Left ventricle myocardium inferior (tissue), 1 donor: ENCODE measurements at regions not wholly inside any gene's neighbourhood (a gene's known extent, or its start where the extent isn't known, plus 50 kb on each side); places are given as distances from the start of the nearest gene placed in this dataset.

Source experiments
- DNase-seq: peaks from one replicate; pipeline ENCODE4 v3.0.0-alpha.2; 2020
- H3K27ac ChIP-seq: fragments of 200-600 bp; replicated peaks from 2 replicates; pipeline ENCODE4 v1.8.0; 2021
- H3K27me3 ChIP-seq: fragments of 200-600 bp; 2 replicates; pipeline ENCODE4 v1.8.0; 2021; ENCODE audit warnings: low read depth
- H3K36me3 ChIP-seq: fragments of 200-600 bp; 2 replicates; pipeline ENCODE4 v1.8.0; 2021
- H3K4me1 ChIP-seq: fragments of 200-600 bp; 2 replicates; pipeline ENCODE4 v1.8.0; 2021
- H3K4me3 ChIP-seq: fragments of 200-600 bp; 2 replicates; pipeline ENCODE4 v1.8.0; 2021; ENCODE audit warnings: mild to moderate bottlenecking, moderate library complexity
- H3K9me3 ChIP-seq: fragments of 200-600 bp; replicated peaks from 2 replicates; pipeline ENCODE4 v1.8.0; 2021
- intact Hi-C: fragments of 100-400 bp; cut with micrococcal nuclease; formaldehyde crosslinking; loops from one replicate; pipeline ENCODE4 v1.11.0; 2022
- TF ChIP-seq, protein P1 (sequence below): fragments of 200-600 bp; IDR thresholded peaks from 2 replicates; pipeline ENCODE4 v1.8.0; 2021; ENCODE audit warnings: antibody characterized with exemption, mild to moderate bottlenecking, borderline replicate concordance
- donor health status: DM: no; HTN: yes; CAD: no; lungs with severe emphysema.

DNA sequence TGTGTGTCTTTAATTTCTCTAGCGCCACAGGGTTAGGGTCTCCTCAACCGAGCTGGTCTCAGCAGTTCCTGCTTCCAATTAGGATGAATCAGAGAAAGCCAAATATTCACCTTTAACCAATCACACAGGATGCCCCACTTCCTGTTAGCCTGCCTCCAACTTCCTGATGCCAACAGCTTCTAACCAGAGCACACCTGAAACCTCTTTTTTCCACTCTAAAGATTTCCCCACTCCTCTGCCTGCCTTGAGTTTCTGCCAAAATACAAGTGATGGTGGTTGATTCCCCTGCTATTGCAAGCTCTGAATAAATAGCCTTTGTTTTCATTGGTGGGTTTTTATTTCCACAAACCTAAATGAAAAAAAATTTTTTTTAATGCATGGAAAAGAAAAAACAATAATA lies 144.7 kb upstream of the UST start:
- DNase-seq = no peak
- no peaks in the 10 kb centered on the region for H3K27me3 ChIP-seq
- H3K9me3 ChIP-seq = no peaks in the 10 kb centered on the region
- H3K4me1 ChIP-seq = no peaks in the 10 kb centered on the region
- H3K27ac ChIP-seq = no peak overlapping the region
- TF ChIP-seq, protein P1, sequence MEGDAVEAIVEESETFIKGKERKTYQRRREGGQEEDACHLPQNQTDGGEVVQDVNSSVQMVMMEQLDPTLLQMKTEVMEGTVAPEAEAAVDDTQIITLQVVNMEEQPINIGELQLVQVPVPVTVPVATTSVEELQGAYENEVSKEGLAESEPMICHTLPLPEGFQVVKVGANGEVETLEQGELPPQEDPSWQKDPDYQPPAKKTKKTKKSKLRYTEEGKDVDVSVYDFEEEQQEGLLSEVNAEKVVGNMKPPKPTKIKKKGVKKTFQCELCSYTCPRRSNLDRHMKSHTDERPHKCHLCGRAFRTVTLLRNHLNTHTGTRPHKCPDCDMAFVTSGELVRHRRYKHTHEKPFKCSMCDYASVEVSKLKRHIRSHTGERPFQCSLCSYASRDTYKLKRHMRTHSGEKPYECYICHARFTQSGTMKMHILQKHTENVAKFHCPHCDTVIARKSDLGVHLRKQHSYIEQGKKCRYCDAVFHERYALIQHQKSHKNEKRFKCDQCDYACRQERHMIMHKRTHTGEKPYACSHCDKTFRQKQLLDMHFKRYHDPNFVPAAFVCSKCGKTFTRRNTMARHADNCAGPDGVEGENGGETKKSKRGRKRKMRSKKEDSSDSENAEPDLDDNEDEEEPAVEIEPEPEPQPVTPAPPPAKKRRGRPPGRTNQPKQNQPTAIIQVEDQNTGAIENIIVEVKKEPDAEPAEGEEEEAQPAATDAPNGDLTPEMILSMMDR = no peak
- no peak overlapping the region for H3K4me3 ChIP-seq
- H3K36me3 ChIP-seq = no peaks in the 10 kb centered on the region
- intact Hi-C loops = no loop called here

DNA sequence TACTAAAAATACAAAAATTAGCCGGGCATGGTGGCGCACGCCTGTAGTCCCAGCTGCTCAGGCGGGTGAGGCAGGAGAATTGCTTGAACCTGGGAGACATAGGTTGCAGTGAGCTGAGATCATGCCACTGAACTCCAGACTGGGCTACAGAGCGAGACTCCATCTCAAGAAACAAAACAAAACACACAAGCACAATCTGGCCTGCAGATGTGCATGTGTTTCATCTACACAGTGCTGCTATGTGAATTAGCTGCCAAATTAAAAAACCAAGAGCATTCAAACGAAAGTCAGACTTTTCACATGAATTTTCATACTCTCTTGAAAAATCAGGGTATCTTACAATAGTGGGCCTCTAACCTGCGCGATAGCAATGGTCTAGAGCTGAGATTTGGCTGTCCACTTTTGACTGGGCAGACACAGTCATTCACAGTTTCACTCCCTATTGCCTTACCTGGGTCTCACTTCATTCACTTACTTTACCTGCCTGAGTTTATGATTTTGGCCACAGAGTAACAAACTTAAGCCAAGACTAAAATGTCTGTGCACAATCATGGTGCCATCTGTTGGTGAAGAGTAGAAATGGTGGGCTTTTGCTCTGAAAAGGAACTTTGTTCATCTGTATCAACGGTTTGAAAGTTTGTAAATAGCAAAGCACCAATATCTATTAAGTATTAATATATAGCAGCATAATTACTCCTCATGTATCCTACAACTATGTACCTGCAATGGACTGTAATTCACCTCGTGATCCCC lies 138.5 kb upstream of the UST start:
- H3K27me3 ChIP-seq = no peaks in the 10 kb centered on the region
- no peaks in the 10 kb centered on the region for H3K36me3 ChIP-seq
- TF ChIP-seq, protein P1 = peak; percentile 40
- peaks cover 21% of the 10 kb centered on the region for H3K4me1 ChIP-seq
- intact Hi-C loops = no loop called here
- no peak for DNase-seq
- no peak overlapping the region for H3K27ac ChIP-seq
- H3K4me3 ChIP-seq = no peak overlapping the region
- no peaks in the 10 kb centered on the region for H3K9me3 ChIP-seq

DNA sequence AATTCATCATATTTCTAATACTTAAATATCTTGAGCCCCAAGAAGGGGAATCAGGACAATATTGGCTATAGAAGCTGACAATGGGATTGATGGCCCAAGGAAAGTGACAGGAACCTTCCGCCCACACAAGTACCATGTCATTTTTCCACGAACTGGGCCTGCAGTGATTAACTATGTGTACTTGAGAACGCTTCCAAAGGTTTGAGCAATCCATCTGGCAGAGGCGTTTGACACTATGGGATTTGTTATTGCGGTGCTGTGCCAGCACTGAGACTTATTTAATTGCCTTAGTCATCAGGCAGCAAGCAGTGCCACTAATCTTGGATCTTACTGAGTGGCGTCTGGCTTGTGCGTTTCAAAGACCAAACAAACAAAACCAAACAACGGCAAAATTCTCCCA lies 135.6 kb upstream of the UST start:
- peak overlapping the region; percentile 85 for H3K27ac ChIP-seq
- H3K9me3 ChIP-seq = no peaks in the 10 kb centered on the region
- no peaks in the 10 kb centered on the region for H3K27me3 ChIP-seq
- TF ChIP-seq, protein P1 = no peak
- peak; percentile 60 for DNase-seq
- intact Hi-C loops = no loop called here
- no peaks in the 10 kb centered on the region for H3K36me3 ChIP-seq
- no peak overlapping the region for H3K4me3 ChIP-seq
- H3K4me1 ChIP-seq = peaks cover 21% of the 10 kb centered on the region

DNA sequence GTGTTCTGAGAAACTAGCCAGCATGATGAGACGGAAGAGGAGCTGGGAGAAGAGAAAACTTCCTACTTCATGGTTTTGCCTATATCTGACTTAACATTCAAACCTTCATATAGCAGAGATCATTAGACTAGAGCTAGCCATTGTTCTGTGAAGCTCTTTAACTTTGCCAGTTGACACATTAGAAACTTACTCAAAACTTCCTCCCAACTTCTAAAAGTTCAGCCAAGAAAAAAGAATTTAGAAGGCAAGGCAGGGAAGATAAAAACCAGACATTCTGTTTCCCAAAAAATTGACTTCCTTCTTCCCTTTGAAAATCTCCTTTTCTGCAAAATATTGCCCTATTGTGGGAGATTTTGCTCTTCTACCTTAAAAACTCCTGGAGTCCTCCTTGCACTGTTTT lies 134.8 kb upstream of the UST start:
- DNase-seq = no peak
- intact Hi-C loops = no loop called here

DNA sequence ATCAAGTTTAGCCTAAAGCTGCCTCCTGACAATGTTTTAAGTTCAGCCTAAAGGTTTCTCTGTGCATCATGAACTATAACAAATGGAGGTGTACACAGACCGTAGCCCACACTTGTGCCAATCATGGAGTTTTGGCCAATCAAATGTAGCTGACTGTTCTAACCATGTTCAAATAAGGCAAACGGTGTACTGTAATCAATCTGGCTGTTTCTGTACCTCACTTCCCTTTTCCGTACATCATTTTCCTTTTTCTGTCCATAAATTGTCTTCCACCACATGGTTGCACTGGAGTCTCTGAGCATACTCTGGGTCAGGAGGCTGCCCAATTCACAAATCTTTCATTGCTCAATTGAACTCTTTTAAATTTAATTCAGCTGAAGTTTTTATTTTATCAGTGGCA lies 132.2 kb upstream of the UST start:
- H3K36me3 ChIP-seq = no peaks in the 10 kb centered on the region
- no peak for DNase-seq
- H3K4me1 ChIP-seq = peaks cover 13% of the 10 kb centered on the region
- no peaks in the 10 kb centered on the region for H3K27me3 ChIP-seq
- H3K27ac ChIP-seq = no peak overlapping the region
- H3K4me3 ChIP-seq = no peak overlapping the region
- TF ChIP-seq, protein P1 = no peak
- intact Hi-C loops = no loop called here
- H3K9me3 ChIP-seq = no peaks in the 10 kb centered on the region

More for the DNA sequence above, 134.8 kb upstream of the UST start:
- no peaks in the 10 kb centered on the region for H3K27me3 ChIP-seq
- TF ChIP-seq, protein P1 = no peak
- H3K27ac ChIP-seq = peak overlapping the region; percentile 85
- no peaks in the 10 kb centered on the region for H3K9me3 ChIP-seq
- no peak overlapping the region for H3K4me3 ChIP-seq
- H3K36me3 ChIP-seq = no peaks in the 10 kb centered on the region
- H3K4me1 ChIP-seq = peaks cover 21% of the 10 kb centered on the region
